ENCODE measurements at regions not wholly inside any gene's neighbourhood (a gene's known extent, or its start where the extent isn't known, plus 50 kb on each side); places are given as distances from the start of the nearest gene placed in this dataset.

GRCh38 chrX:21056622-21057021 lies 317.6 kb upstream of the CNKSR2 start:
- no peak for DNase-seq (ENCODE audit: low read depth in 2 of 2)

GRCh38 chrX:21047034-21047455 lies 327.2 kb upstream of the CNKSR2 start:
- no peak for DNase-seq (ENCODE audit: low read depth in 2 of 2)

- no peak for DNase-seq (ENCODE audit: low read depth in 2 of 2)
Measured at GRCh38 chrX:21014326-21014725, 359.9 kb upstream of the CNKSR2 start.

- no peak for DNase-seq (ENCODE audit: low read depth in 2 of 2)
Measured at GRCh38 chrX:21004835-21005234, 369.4 kb upstream of the CNKSR2 start.

GRCh38 chrX:20995829-20996228 lies 378.4 kb upstream of the CNKSR2 start:
- no peak for DNase-seq (ENCODE audit: low read depth in 2 of 2)

GRCh38 chrX:20989361-20989760 lies 384.9 kb upstream of the CNKSR2 start:
- DNase-seq (ENCODE audit: low read depth in 2 of 2), result no peak

- no peak for DNase-seq (ENCODE audit: low read depth in 2 of 2)
Measured at GRCh38 chrX:20988804-20989203, 385.4 kb upstream of the CNKSR2 start.

- DNase-seq (ENCODE audit: low read depth in 2 of 2), result no peak
Measured at GRCh38 chrX:20988118-20988517, 386.1 kb upstream of the CNKSR2 start.

GRCh38 chrX:20980426-20980825 lies 393.8 kb upstream of the CNKSR2 start:
- DNase-seq (ENCODE audit: low read depth in 2 of 2), result no peak

- DNase-seq (ENCODE audit: low read depth in 2 of 2), result no peak
Measured at GRCh38 chrX:20974326-20974725, 399.9 kb upstream of the CNKSR2 start.

- no peak for DNase-seq (ENCODE audit: low read depth in 2 of 2)
Measured at GRCh38 chrX:20973038-20973437, 401.2 kb upstream of the CNKSR2 start.

GRCh38 chrX:20971250-20971649 lies 403.0 kb upstream of the CNKSR2 start:
- DNase-seq (ENCODE audit: low read depth in 2 of 2), result no peak

GRCh38 chrX:20969565-20969964 lies 404.7 kb upstream of the CNKSR2 start:
- no peak for DNase-seq (ENCODE audit: low read depth in 2 of 2)

GRCh38 chrX:20968996-20969395 lies 405.2 kb upstream of the CNKSR2 start:
- no peak for DNase-seq (ENCODE audit: low read depth in 2 of 2)

GRCh38 chrX:20967725-20968124 lies 406.5 kb upstream of the CNKSR2 start:
- no peak for DNase-seq (ENCODE audit: low read depth in 2 of 2)

- no peak for DNase-seq (ENCODE audit: low read depth in 2 of 2)
Measured at GRCh38 chrX:20965270-20966044, 408.8 kb upstream of the CNKSR2 start.

- no peak for DNase-seq (ENCODE audit: low read depth in 2 of 2)
Measured at GRCh38 chrX:20954014-20954413, 420.2 kb upstream of the CNKSR2 start.

- DNase-seq (ENCODE audit: low read depth in 2 of 2), result no peak
Measured at GRCh38 chrX:20952180-20952579, 422.0 kb upstream of the CNKSR2 start.

GRCh38 chrX:20951016-20951810 lies 423.0 kb upstream of the CNKSR2 start:
- no peak for DNase-seq (ENCODE audit: low read depth in 2 of 2)

- no peak for DNase-seq (ENCODE audit: low read depth in 2 of 2)
Measured at GRCh38 chrX:20947411-20947912, 426.8 kb upstream of the CNKSR2 start.

- DNase-seq (ENCODE audit: low read depth in 2 of 2), result no peak
Measured at GRCh38 chrX:20913760-20914159, 460.5 kb upstream of the CNKSR2 start.

- DNase-seq (ENCODE audit: low read depth in 2 of 2), result no peak
Measured at GRCh38 chrX:20906571-20906970, 467.6 kb upstream of the CNKSR2 start.

GRCh38 chrX:20884565-20884964 lies 489.7 kb upstream of the CNKSR2 start:
- no peak for DNase-seq (ENCODE audit: low read depth in 2 of 2)

Measured in stimulated activated CD4-positive, alpha-beta T cell treated with anti-CD3 and anti-CD28 coated beads, Interleukin-1b, Interleukin-23, amount 100 ng/mL, for 1 hour (primary cell).